LNCAP (cell line): ENCODE measurements at regions not wholly inside any gene's neighbourhood (a gene's known extent, or its start where the extent isn't known, plus 50 kb on each side); places are given as distances from the start of the nearest gene placed in this dataset.
A peak's percentile ranks its signal among the peaks of the same experiment; 100 is the strongest.

Experiments used
- CTCF ChIP-seq: fragments of 450-650 bp; IDR thresholded peaks from 2 replicates; pipeline ENCODE4 v1.5.1; 2017; ENCODE audit warnings: mild to moderate bottlenecking

GRCh38 chr12:19726122-19726521 lies 286.8 kb downstream of the AEBP2 start:
- TF ChIP-seq CTCF, result no peak

GRCh38 chr12:19726592-19726991 lies 287.3 kb downstream of the AEBP2 start:
- no peak for TF ChIP-seq CTCF

GRCh38 chr12:19737019-19737418 lies 297.7 kb downstream of the AEBP2 start:
- no peak for TF ChIP-seq CTCF

GRCh38 chr12:19739195-19739776 lies 300.0 kb downstream of the AEBP2 start:
- peak; percentile 65 for TF ChIP-seq CTCF

- TF ChIP-seq CTCF, result no peak
Observed at GRCh38 chr12:19740472-19741131, 301.3 kb downstream of the AEBP2 start.

GRCh38 chr12:19741132-19741489 lies 301.8 kb downstream of the AEBP2 start:
- no peak for TF ChIP-seq CTCF

GRCh38 chr12:19744705-19745218 lies 305.5 kb downstream of the AEBP2 start:
- TF ChIP-seq CTCF, result no peak
